ENCODE measurements at regions not wholly inside any gene's neighbourhood (a gene's known extent, or its start where the extent isn't known, plus 50 kb on each side); places are given as distances from the start of the nearest gene placed in this dataset.

DNA sequence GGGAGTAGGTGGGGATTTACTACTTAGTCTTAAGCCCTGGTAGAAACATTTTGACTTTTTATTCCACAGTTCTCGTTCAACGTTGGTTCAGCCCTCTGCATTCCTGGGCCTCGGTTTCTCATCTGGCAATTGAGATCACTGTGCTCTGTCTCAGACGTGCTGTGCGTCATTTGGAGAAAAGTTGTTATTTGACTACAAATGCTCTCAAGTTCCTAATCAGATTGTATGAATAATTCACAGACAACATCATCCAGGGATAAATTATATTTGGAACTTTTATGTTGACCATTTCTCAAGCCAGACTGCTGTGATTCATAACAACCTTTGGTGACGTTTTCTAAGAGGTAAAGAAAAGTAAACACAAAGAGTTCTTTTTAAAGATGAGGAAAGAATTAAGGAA is 69.2 kb downstream of the BLID start:
- TF ChIP-seq, protein P1, sequence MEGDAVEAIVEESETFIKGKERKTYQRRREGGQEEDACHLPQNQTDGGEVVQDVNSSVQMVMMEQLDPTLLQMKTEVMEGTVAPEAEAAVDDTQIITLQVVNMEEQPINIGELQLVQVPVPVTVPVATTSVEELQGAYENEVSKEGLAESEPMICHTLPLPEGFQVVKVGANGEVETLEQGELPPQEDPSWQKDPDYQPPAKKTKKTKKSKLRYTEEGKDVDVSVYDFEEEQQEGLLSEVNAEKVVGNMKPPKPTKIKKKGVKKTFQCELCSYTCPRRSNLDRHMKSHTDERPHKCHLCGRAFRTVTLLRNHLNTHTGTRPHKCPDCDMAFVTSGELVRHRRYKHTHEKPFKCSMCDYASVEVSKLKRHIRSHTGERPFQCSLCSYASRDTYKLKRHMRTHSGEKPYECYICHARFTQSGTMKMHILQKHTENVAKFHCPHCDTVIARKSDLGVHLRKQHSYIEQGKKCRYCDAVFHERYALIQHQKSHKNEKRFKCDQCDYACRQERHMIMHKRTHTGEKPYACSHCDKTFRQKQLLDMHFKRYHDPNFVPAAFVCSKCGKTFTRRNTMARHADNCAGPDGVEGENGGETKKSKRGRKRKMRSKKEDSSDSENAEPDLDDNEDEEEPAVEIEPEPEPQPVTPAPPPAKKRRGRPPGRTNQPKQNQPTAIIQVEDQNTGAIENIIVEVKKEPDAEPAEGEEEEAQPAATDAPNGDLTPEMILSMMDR (conservative IDR thresholded peaks at IDR 0.05) = no peak
- TF ChIP-seq EZH2 (IDR thresholded peaks at IDR 0.05; ENCODE audit: low read depth) = no peak
